NCI-H524 treated with DMSO at 0.1 percent for 48 hours (cell line): ENCODE measurements at regions not wholly inside any gene's neighbourhood (a gene's known extent, or its start where the extent isn't known, plus 50 kb on each side); places are given as distances from the start of the nearest gene placed in this dataset.

Source experiments
- DNase-seq: peaks from one replicate; lab custom pipeline; 2025; lab: John Stamatoyannopoulos, UW

DNA sequence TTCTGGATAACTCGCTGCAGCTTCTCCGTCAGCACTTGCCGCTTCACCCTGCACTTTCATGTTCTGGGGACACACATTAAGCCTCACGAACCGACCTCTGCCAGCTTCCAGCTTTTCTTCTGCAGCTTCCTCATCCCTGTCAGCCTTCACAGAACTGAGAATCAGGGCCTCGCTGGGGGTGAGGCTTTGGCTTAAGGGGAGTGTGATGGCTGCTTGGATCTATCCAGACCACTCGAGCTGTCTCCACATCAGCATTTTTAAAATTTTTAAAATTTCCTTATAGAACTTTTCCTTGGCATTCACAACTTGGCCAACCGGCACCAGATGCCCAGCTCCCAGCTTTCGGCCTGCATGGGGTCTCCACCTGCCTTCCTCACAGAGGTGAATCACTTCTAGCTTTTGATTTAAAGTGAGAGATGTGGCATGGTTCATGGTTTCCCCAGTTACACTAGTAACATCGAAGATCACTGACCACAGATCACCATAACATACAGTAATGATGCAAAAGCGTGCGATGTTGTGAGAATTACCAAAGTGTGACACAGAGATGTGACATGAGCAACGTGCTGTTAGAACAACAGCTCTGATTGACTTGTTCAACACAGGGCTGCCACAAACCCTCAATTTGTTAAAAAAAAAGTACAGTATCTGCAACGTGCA lies 139.1 kb upstream of the C14orf180 start:
- no peak for DNase-seq

DNA sequence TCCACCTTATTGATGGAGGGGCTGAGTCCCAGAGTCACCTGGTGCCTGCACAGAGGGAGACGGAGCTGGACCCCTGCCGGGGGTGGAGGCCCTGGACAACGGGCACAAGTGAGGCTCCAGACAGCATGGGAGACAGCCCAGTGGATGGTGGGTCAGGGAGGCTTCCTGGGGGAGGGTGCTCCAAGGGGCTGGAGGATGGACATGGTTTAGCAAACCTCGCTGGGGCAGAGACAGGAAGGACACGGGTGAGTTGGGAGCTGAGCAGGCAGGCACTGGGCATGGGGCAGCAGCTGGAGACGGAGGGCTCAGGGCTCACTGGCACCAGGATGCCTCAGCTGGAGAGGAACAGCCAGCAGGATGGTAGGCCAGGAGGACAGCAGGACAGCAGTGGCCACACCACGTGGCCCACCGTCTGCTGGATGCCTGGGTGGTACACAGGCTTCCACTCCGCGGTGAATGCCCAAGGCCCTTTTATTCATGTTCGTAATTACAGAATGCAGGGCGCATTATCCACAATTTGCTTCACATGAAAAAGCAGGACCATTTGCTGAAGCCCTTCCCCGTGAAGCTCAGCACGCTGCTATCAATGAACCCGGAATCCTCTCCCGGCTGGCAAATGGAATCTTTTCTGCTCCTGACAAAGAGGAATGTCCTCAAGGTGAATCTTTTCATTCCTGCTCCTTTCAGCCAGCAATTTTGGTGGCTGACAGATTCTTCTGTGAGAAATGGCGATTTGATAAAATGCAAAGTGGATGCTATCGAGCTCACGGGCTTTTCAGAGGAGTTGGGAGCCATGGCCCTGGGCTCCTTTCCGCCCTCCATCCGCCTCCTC lies 138.1 kb upstream of the C14orf180 start:
- DNase-seq: no peak

DNA sequence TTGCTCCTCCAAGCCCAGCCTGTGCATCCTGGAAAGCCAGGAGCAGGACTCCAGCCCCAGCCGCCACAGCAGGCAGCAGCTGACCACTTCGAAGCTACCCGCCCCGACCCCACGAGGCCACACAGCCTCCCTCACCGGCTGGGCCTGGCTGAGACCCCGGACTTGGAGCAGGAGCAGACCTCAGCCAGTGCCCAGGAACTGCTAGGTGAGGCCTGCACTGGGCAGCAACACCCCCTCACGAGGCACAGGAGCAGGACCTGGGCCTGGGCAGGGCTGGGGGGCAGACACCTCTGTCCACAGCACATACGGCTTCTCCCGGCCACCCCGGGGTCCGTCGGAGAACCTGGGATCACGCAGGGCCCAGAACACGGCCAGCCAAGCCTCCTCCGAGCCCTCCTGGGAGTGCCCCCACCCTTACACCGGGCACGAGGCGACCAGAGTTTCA lies 137.4 kb upstream of the C14orf180 start:
- DNase-seq: no peak

DNA sequence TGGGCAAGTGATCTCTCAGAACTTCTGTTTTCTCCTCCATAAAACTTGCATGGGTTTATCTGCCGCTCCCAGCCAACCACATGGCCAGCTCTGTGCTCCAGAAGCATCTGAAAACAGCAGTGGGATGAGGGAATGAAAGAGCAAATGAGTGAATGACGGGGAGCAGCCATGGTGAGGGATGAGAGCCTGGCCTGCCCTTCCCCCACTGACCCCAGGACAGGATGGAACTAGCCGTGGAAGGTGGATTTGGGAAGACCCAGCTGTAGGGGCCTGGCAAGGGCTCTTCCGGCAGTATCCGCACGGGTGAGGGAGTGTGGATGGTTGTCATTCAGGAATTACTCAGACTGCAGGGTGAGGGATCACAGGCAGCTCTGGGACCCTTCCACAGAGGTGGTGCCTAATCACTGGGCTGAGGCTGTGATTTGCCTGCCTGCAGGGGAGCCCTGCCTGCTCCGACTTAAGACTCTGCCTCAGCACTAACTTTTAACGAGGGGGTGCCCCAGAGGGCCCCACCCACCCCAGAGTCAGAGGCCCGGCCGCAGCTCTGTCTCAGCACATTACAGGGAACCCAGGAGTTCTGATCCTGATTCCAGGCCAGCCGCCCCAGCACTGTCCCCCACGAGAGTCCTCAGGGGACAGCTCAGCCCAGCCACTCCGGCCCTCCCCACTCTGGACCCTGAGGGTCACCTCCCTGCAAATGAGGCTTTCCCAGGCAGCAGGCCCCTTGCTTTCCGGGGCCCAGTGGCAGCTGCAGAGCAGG lies 136.8 kb upstream of the C14orf180 start:
- no peak for DNase-seq

DNA sequence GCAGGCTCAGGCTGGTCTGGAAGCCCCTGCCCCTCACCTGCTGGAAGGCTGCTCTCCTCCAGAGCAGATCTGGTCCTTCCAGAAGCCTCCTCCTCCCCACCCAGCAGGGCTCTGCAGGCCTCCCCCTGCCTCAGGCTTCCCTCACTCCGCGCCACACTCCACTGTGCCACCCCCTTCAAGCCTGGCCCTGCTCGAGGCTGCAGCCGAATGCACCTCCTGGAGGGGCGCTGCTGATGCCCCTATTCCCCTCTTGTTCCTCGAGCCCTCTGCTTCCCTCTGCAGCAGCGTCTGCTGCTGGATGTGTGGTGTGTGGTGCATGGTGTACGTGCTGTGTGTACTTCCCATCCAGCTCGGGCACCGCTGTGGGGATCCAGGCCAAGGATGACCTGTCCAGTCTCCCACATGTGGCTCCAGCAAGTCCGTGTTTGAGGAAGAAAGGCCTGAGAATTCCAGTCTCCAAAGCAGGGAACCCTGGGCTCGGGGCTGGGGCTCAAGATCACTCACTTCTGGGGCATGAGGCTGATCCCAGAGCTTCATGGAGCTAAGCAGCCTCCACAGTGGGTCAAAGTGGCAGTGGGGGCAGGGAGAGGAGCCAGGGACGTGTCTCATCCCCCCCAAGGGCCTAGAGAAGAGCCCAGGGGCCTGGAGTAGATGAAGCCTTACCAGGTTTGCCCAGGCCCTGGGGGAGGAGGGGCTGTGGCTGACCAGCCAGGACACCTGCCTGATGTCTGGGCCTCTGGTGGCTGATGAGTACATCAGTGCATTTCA lies 136.0 kb upstream of the C14orf180 start:
- DNase-seq: no peak

DNA sequence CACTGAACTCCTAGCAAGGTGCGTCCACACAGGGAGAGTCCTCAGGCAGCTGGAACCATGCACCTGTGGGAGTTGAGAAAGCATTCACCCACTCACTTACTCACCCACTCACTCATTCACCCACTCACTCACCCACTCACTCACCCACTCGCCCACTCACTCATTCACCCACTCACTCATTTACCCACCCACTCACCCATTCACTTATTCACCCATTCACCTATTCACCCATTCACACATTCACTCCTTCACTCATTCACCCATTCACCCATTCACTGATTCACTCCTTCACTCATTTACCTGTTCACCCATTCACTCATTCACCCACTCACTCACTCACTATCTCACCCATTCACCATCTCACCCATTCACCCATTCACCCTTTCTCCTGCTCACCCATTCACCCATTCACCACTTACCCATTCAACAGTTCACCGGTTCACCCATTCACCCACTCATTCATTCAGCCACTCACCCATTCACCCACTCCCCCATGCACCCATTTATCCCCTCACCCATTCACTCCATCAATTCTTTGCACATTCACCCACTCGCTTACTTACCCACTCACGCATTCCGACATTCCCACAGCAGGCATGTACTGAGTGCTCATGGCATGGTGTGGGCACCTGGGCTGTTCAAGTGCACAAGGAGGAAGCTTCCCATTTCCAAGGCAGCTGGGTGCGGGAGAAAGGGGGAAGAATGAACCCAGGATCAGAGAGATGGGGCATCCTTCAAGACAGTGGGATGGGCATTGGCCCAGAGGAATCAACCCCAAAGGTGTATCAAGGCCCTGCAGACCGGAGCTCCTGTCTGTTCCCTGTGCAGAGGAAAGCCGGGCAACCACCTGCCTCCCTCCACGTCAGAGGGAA lies 135.2 kb upstream of the C14orf180 start:
- DNase-seq: no peak

DNA sequence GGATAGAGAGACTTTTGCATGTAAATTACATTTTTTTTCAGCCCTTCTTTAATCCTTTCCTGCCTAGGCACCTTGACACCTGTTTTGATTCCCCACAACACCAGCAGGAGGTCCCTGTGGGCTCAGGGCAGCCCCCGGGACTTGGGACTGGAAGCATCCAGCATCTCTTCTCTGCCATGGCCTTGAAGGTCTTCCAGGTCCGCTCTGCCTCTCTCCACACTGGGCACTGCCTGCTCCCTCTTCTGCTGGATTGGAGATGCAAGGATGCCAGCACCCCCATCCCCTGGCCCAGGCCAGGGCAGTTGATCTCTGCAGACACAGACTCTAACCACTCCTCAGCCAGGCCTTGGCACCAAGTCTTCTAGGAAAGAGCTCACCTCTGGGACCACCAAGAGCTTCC lies 134.5 kb upstream of the C14orf180 start:
- no peak for DNase-seq

DNA sequence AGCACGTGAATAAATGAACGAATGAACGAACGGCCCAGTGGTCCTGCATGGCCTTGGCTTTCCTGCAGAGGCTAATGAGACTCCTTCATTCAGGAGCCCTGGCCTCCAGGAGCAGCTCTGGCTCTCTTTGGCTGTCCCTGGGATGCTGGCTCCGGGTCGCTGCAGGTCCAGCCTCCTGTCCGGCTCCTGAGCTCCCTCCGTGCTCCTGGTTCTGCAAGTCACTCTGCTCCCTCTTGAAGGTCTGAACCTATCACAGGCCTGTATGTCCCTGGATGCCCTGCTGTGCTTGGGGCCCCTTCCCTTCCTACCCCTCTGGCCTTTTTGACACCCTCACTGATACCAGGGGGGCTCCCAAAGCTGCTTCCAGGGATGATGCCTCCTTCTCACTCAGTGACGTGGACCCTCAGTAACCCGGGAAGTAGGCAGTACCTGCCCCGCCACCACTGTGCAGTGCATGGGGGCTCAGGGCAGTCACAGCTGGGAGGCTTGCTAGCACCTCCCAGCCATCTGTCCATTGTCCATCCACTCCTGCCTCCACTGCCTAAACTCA lies 133.7 kb upstream of the C14orf180 start:
- no peak for DNase-seq

DNA sequence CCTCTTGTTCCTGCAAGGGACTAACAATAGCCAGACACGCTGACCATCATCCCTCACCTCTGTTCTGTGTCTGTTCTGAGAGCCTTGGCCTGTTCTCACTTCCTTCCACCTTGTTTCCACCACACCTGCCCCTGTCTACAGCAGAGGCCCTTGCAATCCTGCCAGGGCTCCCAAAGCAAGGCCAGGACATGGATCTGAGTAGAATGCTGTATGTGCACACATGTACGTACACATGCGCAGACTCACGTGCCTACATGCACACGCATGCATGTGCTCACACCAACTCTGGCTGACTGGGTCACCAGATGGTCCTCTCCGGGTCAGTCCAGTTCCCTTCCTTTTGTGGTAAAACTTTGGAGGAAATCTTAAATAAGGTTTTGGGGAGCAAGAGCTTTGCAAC lies 133.0 kb upstream of the C14orf180 start:
- DNase-seq: no peak

DNA sequence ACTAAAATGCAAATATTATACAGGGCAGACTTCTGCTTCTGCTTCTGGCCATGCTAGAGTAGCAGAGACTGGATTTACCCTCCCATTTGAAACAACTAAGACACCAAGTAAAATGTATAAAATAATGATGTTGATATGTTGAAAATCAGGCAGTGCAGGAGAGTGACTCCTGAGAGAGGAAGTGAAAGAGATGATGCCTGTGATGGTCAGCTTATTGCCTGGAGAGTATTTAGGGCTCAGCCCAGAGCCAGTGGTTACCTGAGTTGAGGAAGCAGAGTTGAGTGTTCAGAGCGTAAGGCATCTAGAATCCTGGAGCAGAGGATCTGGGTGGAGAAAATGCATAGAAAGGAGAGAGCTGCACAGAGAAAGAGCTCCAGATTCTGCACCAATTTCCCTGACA lies 131.8 kb upstream of the C14orf180 start:
- DNase-seq: no peak

DNA sequence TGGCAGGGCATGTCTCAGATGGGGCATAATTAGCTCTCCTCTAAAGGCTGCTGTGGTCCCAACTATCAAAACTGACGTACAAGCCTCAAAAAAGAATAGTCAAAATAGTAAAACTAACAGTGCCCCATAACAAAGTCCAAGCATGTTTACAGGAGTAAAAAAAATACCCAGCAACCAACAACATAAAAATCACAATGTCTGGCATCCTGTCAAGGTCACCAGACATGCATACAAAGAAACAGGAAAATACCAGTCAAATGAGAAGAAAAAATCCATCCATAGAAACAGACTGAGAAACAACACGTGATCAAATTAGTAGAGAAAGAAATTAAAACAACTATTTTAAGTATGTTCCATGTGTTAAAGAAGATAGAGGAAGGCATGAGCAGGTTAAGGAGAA lies 131.2 kb upstream of the C14orf180 start:
- DNase-seq: no peak

DNA sequence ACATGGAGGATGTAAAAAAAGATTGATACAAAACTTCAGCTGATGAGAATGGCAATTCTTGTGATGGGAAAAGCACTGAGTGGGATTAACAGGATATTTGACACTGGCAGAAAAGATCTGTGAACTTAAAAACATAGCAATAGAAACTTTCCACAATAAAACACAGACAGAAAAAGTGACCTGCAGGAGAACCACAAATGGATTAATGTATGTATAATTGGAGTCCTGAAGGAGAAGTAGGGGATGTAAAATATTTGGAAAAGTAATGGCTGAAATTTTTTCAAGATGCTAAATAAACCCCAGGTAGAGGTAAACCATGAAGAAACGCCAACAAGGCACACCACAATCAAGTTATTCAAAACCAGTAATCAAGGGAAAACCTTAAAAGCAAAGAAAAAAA lies 130.8 kb upstream of the C14orf180 start:
- no peak for DNase-seq

DNA sequence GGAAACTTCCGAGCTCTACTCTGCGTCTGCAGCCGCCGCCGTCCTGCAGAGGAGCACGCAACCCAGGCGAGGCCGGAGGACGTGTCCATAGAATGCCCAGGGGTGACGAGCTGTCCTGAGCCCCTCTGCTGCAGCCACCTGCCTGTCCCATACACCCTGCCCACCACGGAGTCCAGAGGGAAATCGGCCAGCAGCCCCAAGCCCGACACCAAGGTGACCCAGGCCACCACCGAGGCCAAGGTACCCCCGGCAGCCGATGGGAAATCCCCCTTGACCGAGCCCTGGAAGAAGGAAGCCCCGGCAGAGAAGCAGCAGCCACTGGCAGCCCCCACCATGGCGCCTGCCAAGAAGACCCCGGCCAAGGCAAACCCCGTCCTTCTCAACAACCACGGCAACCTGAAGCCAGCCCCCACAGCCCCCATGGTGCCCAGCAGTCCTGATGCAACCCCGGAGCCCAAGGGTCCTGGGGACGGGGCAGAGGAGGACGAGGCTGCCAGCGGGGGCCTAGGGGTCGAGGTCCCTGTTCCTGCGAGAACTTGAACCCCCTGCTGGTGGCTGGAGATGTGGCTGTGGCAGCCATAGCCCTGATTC lies 128.7 kb upstream of the C14orf180 start:
- no peak for DNase-seq

DNA sequence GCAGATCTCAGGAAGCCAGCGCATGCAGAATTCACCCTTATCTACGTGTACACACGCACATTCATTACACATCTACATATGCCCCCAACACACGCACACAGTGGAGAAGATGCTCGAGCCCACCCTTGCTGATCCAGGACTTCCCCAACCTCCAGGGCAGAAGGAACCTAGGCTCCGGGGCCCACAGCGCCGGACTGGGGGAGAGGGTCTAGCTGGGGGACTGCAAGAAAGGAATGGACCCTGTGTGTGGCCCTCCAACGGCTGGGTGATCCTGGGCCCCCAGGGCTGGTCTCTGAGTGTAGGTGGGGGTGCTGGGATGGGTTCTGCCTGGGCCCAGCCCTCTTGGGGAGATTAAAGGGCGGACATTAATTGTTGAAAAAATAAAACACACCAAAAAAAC lies 128.1 kb upstream of the C14orf180 start:
- no peak for DNase-seq

DNA sequence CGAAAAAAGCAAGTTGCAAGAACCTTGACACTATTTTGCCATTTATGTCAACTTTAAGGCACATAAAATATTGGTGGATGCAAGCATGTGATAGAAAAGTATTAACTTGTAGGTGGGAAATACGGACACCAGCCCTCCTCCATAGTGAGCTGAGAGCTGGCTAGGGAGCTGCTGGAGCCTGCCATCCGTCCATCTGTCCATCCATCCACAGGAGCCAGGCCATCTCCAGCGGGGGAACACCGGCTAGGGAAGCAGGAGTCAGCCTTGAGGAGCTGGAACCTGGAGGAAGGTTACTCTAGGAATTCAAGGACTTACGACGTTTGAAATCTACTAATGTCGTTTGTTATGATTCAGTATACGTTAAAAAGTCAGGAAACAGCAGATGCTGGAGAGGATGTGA lies 120.7 kb upstream of the C14orf180 start:
- DNase-seq: no peak

DNA sequence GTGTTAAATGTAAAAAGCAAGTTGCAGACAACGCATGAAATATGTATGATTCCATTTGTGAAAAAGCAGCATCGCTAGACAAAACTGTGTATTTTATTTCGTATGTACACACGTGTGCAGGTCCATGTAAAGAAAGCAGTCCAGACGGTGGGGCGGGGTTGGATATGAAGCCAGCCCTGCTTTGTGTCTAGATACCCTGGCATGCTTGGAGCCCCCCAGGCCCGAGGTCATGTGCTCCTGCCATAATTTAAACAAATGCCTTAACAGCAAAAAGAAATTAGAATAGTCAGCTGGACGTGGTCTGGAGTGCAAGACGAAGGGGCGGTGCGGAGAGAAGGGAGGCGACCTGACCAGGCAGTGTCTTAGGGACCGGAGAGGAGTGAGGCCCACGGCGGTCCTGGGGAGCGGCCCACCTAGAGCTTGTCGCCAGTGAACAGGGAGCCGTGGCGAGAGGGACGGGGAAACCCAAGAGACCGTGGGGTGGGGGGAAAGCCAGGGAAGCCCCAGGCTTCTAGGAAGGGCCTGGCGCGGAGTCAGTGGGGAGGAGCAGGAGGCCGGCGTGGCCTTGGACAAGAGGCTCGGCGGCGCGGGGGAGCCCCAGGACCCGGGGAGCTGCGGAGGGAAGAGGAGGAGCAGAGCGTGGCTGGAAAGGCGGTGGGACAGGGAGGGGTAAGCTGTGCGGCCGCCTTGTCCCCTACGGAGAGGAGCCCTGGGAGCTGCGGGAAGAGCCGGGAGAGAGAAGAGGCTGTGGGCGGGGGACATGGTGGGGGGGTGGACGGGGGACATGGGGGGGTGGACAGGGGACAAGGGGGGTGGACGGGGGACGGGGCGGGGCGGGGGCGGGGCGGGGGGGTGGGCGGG lies 118.5 kb upstream of the C14orf180 start:
- DNase-seq: no peak

DNA sequence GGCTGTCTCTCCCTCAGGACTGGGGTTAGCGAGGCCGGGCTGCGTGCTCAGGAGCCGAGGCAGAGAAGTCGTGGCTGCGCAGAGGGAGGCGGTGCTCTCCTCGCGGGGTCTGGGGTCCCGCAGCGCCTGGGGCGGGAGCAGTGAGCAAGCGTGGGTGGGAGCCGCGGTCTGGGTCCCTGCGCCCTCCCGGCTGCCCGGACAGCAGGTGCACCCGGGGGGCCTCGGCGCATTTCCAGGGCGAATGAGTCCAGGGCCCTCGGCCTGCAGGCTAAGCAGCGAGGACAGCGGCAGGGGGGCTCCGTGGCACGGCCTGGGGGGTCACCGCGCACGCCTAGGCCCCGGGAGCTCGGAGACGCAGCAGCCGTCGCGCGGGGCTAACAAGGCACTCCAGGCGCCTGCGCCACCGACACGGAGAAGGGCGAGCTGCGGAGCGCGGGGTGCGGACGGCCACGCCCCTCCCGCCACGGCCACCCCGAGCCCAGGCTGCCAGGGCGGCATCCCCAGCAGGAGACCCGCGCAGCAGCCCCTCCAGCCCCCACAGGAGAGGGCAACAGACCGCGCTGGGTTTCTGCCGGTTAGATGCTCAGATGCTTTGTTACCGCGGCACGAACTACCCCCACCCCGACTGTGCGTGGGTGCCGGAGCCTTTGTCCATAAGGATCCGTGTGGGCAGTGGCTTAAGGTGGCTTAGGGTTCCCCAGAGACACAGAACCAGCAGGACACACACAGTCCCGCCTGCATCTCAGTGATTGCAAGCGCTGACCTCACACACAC lies 117.7 kb upstream of the C14orf180 start:
- DNase-seq: no peak
